Fibroblast of skin of back (primary cell): ENCODE measurements at regions not wholly inside any gene's neighbourhood (a gene's known extent, or its start where the extent isn't known, plus 50 kb on each side); places are given as distances from the start of the nearest gene placed in this dataset.

Source experiments
- DNase-seq: peaks from one replicate; pipeline ENCODE4 v3.0.0-alpha.2; 2013

GRCh38 chr1:103248417-103249102 lies 140.2 kb upstream of the COL11A1 start:
- DNase-seq: no peak

- no peak for DNase-seq
Measured at GRCh38 chr1:103247517-103247916, 139.2 kb upstream of the COL11A1 start.

- peak; percentile 63 for DNase-seq
Measured at GRCh38 chr1:103243481-103243880, 135.2 kb upstream of the COL11A1 start.

- no peak for DNase-seq
Measured at GRCh38 chr1:103239034-103239433, 130.7 kb upstream of the COL11A1 start.

GRCh38 chr1:103230061-103230460 lies 121.7 kb upstream of the COL11A1 start:
- DNase-seq: peak; percentile 79

- peak; percentile 92 for DNase-seq
Measured at GRCh38 chr1:103220631-103221041, 112.3 kb upstream of the COL11A1 start.

GRCh38 chr1:103218821-103219220 lies 110.5 kb upstream of the COL11A1 start:
- peak; percentile 39 for DNase-seq

- no peak for DNase-seq
Measured at GRCh38 chr1:103218369-103218768, 110.0 kb upstream of the COL11A1 start.

- DNase-seq: peak; percentile 77
Measured at GRCh38 chr1:103211073-103211472, 102.8 kb upstream of the COL11A1 start.

- no peak for DNase-seq
Measured at GRCh38 chr1:103208844-103209243, 100.5 kb upstream of the COL11A1 start.

GRCh38 chr1:103199001-103199400 lies 90.7 kb upstream of the COL11A1 start:
- no peak for DNase-seq

- no peak for DNase-seq
Measured at GRCh38 chr1:103198076-103198475, 89.8 kb upstream of the COL11A1 start.

- DNase-seq: peak; percentile 71
Measured at GRCh38 chr1:103197216-103197615, 88.9 kb upstream of the COL11A1 start.

GRCh38 chr1:103194984-103195383 lies 86.7 kb upstream of the COL11A1 start:
- DNase-seq: no peak

- peak; percentile 61 for DNase-seq
Measured at GRCh38 chr1:103194060-103194459, 85.7 kb upstream of the COL11A1 start.

GRCh38 chr1:103191327-103191726 lies 83.0 kb upstream of the COL11A1 start:
- DNase-seq: peak; percentile 56

- DNase-seq: peak; percentile 38
Measured at GRCh38 chr1:103190766-103191165, 82.4 kb upstream of the COL11A1 start.

- no peak for DNase-seq
Measured at GRCh38 chr1:103187673-103188072, 79.4 kb upstream of the COL11A1 start.

GRCh38 chr1:103180660-103181059 lies 72.3 kb upstream of the COL11A1 start:
- peak; percentile 90 for DNase-seq

GRCh38 chr1:103177108-103177775 lies 68.9 kb upstream of the COL11A1 start:
- DNase-seq: peak; percentile 54

- peak; percentile 32 for DNase-seq
Measured at GRCh38 chr1:103171041-103171590, 62.8 kb upstream of the COL11A1 start.

GRCh38 chr1:103170609-103171008 lies 62.3 kb upstream of the COL11A1 start:
- no peak for DNase-seq

GRCh38 chr1:103162360-103162759 lies 54.0 kb upstream of the COL11A1 start:
- DNase-seq: no peak

GRCh38 chr1:103160281-103160680 lies 52.0 kb upstream of the COL11A1 start:
- peak; percentile 47 for DNase-seq
